ENCODE measurements at regions not wholly inside any gene's neighbourhood (a gene's known extent, or its start where the extent isn't known, plus 50 kb on each side); places are given as distances from the start of the nearest gene placed in this dataset.

GRCh38 chr15:53841651-53842050, 82.2 kb upstream of the WDR72 start (continued):
- TF ChIP-seq STAT6 (CRISPR knock-in tag; conservative IDR thresholded peaks at IDR 0.05; ENCODE audit: low read depth) = no peak
- no peak for TF ChIP-seq ATF6 (CRISPR knock-in tag; IDR thresholded peaks at IDR 0.05)
- TF ChIP-seq ZNF423 (CRISPR knock-in tag; IDR thresholded peaks at IDR 0.05) = no peak
- no peak for TF ChIP-seq CBFB (CRISPR knock-in tag; IDR thresholded peaks at IDR 0.05; ENCODE audit: low read depth)
- TF ChIP-seq ATF3 (CRISPR knock-in tag; conservative IDR thresholded peaks at IDR 0.05) = no peak
- no peak for TF ChIP-seq HMGA2 (CRISPR knock-in tag; IDR thresholded peaks at IDR 0.05)
- TF ChIP-seq ELF4 (CRISPR knock-in tag; IDR thresholded peaks at IDR 0.05; ENCODE audit: low read depth) = no peak
- no peak for TF ChIP-seq ZNF281 (CRISPR knock-in tag; IDR thresholded peaks at IDR 0.05)

GRCh38 chr15:53840681-53841080, 81.2 kb upstream of the WDR72 start:
- Mint-ChIP-seq H3K4me3 (no peak overlapping the region), H3K9me3 (no peaks in the 10 kb centered on the region), H3K27ac (no peak overlapping the region), H3K36me3 (no peaks in the 10 kb centered on the region), H3K27me3 (ENCODE audit: low read depth) (no peaks in the 10 kb centered on the region), H3K4me1 (peaks cover 9% of the 10 kb centered on the region; the same call in 1 of the 2 replicates)
- no peak for ATAC-seq
- CTCF ChIA-PET = no interaction called here
- DNase-seq (ENCODE audit: low spot score) = no peak
- POLR2A ChIA-PET = no interaction called here
- TF ChIP-seq AR (CRISPR knock-in tag; IDR thresholded peaks at IDR 0.05) (no peak), CREB1 (CRISPR knock-in tag; IDR thresholded peaks at IDR 0.05) (no peak), ERG (CRISPR knock-in tag; IDR thresholded peaks at IDR 0.05) (no peak), MAX (CRISPR knock-in tag; IDR thresholded peaks at IDR 0.05) (no peak), NR2C2 (CRISPR knock-in tag; IDR thresholded peaks at IDR 0.05) (no peak), SMAD3 (CRISPR knock-in tag; IDR thresholded peaks at IDR 0.05; ENCODE audit: borderline replicate concordance) (no peak), NFATC4 (CRISPR knock-in tag; IDR thresholded peaks at IDR 0.05) (no peak), GRHL2 (CRISPR knock-in tag; IDR thresholded peaks at IDR 0.05; ENCODE audit: insufficient replicate concordance, severe bottlenecking) (no peak), ZMAT4 (CRISPR knock-in tag; IDR thresholded peaks at IDR 0.05) (no peak), FOXP1 (CRISPR knock-in tag; IDR thresholded peaks at IDR 0.05; ENCODE audit: borderline replicate concordance) (no peak), E2F1 (CRISPR knock-in tag; IDR thresholded peaks at IDR 0.05) (no peak), ATF6 (CRISPR knock-in tag; IDR thresholded peaks at IDR 0.05) (no peak)

Measured in WTC11 (cell line).